OCI-LY1 (cell line): ENCODE measurements at regions not wholly inside any gene's neighbourhood (a gene's known extent, or its start where the extent isn't known, plus 50 kb on each side); places are given as distances from the start of the nearest gene placed in this dataset.

ENCODE experiments used
- EZH2 ChIP-seq: fragments of 200-600 bp; sonication (generic), shearing (Covaris generic); IDR thresholded peaks from 2 replicates; pipeline ENCODE4 v1.8.0; 2017; ENCODE audit warnings: borderline replicate concordance, mixed run types, mild to moderate bottlenecking, antibody characterized with exemption, low read length, moderate library complexity, mixed read lengths
- TF ChIP-seq, protein P1 (sequence below): fragments of 200-600 bp; sonication (generic), shearing (Covaris generic); IDR thresholded peaks from 2 replicates; pipeline ENCODE4 v1.5.1; 2017; ENCODE audit warnings: mild to moderate bottlenecking, antibody characterized with exemption, low read length, moderate library complexity, mixed read lengths

DNA sequence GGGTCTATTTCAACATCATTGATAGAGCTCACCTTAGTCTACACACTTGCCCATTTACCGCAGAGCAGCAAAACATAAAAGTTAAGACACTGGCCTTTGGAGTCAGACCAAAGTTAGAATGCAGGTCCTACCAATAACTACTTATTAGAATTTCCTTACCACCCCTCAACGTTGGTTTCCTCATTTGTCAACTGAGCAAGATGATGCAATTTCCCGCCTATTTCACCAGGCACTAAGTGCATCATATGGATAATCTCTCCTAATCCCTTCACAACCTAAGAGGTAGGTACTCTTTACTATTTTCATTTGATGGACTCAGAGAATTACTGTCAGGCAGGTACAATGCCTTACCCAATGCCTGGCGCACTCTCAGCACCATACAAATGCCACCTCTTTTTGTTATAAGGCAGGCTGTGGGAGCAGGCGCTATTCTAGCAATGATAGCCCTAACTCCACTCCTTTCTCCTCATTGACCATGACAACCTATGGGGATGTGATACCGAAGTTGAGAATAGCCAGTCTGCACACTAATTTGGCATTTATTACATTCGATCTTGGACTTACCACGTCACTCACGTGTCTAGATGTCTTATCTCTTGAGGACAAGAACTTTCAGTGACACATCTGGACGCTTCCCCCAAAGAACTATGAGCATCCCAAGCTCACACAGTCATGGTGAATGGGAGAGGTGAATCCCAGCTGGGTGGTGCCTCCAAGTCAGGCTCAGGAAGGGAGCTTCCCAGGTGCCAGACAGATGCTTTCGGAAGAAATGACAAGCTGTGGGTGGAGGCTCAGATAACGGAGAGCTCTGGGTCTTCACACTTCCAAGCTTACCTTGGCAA lies 128.1 kb upstream of the STMND1 start:
- TF ChIP-seq, protein P1, sequence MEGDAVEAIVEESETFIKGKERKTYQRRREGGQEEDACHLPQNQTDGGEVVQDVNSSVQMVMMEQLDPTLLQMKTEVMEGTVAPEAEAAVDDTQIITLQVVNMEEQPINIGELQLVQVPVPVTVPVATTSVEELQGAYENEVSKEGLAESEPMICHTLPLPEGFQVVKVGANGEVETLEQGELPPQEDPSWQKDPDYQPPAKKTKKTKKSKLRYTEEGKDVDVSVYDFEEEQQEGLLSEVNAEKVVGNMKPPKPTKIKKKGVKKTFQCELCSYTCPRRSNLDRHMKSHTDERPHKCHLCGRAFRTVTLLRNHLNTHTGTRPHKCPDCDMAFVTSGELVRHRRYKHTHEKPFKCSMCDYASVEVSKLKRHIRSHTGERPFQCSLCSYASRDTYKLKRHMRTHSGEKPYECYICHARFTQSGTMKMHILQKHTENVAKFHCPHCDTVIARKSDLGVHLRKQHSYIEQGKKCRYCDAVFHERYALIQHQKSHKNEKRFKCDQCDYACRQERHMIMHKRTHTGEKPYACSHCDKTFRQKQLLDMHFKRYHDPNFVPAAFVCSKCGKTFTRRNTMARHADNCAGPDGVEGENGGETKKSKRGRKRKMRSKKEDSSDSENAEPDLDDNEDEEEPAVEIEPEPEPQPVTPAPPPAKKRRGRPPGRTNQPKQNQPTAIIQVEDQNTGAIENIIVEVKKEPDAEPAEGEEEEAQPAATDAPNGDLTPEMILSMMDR, result no peak
- no peak for TF ChIP-seq EZH2
